GM21367 (cell line): ENCODE measurements at regions not wholly inside any gene's neighbourhood (a gene's known extent, or its start where the extent isn't known, plus 50 kb on each side); places are given as distances from the start of the nearest gene placed in this dataset.

Source experiments
- ATAC-seq: cut with Tn5 transposase; IDR thresholded peaks from one replicate; pipeline ENCODE4 v1.9.1; 2021; ENCODE audit not compliant: unreplicated experiment

DNA sequence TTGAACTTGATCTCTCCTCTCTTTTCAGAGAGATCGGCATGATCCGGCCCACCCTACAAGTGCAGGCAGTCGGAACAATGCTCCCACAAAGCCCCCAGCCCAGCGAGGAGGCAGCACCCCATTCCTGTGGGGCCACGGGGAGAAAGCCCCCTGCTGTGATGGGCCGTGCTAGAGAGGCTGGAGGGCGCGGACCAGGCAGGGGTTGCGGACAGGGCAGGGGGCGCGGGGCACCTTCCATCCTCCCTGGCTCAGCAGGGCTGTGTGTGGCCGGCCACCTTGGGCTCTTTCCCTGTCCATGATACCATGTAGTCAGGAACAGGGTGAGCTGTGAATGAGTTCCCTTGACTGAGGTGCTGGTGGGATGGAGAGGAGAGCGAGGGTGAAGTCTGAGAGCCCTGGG is 379.8 kb downstream of the BRD1 start:
- no peak for ATAC-seq

DNA sequence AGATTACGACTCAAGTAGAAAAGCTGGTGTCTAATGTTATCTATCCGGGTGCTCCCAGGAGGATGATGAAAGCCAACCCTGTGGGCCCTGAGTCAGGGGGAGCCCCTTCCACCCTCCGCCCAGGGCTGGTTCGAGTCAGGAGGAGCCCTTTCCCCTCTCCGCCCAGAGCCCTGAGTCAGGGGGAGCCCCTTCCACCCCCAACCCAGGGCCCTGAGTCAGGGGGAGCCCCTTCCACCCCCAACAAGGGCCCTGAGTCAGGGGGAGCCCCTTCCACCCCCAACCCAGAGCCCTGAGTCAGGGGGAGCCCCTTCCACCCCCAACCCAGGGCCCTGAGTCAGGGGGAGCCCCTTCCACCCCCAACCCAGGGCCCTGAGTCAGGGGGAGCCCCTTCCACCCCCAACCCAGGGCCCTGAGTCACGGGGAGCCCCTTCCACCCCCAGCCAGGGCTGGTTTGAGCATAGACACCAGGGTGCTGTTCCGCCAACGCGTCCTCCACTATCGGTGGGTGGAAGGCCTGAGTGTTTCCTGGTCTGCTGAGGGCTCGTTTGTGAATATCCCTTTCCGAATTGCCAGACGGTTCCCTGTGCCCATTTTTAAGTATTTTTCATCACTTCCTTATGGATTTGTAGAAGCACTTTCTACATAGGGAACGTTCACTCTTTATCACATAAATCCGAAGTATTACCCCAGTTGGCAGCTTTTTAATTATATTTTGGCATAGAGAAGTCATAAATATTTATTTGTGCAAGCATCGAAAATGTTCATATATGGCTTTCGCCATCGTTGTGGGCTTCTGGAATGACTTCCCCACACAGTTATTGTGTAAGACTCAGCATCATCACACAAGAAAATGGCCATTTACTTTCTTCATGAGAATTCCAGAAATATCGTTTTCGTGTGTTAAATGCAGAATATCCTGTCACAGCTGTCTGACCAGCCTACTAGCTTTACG is 380.6 kb downstream of the BRD1 start:
- ATAC-seq = no peak

DNA sequence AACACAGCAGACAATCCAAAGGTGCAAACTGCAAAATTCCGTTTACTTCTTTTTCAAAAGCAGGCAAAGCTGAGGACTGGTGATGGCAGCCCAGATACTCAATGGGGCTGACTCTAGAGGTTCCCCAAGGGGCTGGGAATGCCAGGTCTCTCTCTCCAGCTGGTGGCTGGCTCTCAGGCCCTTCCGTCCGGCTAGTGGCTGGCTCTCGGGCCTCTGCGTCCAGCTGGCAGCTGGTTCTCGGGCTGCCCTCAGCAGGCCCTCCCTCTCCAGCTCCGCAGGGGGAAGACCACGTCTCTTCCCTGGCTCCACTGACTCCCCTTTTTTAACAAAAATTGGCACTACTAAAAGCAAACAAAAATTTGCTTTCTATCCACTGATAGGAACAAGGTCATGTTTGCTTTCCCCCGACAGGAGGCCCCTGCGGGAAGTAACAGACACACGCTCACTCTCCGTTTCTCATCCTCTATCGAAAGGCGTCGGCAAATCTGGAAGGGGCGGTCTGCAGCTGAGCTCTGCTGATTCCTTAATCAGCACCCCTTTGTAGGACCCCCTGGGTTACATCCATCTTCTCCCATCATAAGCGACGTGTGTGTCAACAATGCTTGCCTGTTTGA is 381.4 kb downstream of the BRD1 start:
- ATAC-seq = no peak

DNA sequence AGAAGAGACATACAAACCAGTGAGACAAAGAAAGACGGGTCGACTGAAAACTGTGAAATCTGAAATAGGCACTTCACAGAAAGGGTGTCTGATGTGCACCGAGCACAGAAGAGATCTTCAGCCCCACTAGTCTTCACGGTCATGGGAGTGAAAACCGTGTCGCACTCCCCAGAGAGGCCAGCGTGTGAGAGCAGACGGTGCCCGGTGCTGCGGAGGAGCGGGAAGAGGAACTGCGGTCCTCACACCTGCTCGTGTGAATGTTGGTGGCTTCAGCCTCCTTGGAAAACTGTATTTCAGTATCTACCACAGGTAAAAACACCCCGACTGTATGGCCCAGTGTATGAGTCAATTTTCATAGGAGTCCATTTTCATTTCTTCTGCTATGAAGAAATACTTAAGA is 382.9 kb downstream of the BRD1 start:
- ATAC-seq = no peak

- ATAC-seq = no peak
These were observed 386.7 kb downstream of the BRD1 start for GRCh38 chr22:49440931-49441330.

DNA sequence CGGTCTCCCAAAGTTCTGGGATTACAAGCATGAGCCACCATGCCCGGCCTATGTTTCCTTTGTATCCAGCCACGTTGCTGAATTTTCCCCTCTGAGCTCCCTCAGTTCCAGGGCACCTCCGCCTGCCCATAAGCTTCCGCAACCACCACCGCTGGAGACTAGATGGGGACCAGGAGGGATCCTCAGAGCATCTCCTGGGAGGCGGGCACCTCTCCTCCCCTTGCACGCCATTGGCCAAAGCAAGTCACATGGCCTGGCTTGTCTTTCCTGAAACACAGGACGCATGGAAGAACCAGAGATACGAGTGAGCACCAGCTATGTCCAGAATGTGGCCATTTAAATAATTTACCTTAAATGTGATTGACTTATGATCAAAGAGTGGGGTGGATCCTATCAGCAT is 388.3 kb downstream of the BRD1 start:
- ATAC-seq = no peak

- no peak for ATAC-seq
These were observed 389.7 kb downstream of the BRD1 start for GRCh38 chr22:49437956-49438355.

GRCh38 chr22:49437356-49437755 is 390.3 kb downstream of the BRD1 start:
- ATAC-seq = no peak

DNA sequence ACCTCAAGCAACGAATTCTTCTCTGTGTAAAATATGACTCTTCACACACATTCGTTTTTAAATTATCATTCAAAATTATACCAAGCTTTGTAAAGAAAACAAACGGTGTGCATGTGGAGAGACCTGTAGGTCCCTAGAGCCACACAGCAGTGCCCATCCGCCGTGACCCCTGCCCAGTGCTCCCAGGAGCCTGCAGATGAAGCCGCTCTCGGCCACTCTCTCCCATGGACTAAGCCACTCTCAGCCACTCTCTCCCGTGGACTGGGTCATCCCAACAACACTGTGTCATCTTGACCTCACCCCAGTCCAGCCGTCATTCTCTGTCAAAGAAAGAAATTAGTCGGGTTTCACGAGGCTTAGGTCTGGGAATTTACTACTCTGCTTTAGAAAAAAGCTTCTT is 391.6 kb downstream of the BRD1 start:
- ATAC-seq = no peak

GRCh38 chr22:49435596-49435995 is 392.1 kb downstream of the BRD1 start:
- no peak for ATAC-seq

DNA sequence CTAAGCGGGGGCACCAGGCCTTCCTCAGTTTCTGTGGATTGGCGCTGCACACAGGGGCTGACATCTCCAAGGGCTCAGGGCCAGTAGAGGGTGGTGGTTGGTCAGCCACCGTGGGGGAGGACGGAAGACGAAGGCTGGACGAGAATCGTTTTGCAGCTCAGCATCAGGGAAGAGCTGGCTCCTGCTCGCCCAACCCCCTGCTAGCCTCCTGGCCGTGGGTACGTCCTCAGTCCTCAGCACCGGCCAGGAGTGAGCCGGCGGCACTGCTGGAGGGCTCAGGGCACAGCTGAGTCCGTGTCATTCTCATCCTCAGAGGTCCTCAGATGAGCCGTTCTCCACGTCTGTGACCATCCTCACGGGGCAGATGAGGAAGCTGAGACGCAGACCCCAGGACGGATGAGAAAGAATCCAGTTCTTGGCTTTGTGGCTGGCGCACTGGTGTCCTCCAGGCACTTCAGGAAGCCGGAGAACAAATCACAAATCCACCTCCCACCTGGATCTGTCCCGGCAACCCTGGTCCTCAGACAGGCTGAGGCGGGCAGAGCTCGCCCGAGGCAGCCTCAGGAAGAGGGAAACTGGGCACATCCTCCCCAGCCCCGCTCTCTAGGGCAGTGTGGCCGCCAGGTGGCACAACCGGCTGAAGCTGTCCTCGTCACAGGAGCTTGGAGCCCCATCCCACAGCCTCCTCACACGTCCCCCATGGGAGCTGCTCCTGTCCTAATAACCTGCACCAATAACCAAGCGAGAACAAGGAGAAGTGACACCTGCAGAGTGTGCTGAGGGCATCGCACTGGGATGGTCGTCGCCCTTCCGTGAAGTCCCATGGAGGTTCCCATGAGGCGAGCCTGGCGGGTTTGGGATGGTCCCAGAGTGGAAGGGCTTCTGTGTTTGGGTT is 393.7 kb downstream of the BRD1 start:
- no peak for ATAC-seq

DNA sequence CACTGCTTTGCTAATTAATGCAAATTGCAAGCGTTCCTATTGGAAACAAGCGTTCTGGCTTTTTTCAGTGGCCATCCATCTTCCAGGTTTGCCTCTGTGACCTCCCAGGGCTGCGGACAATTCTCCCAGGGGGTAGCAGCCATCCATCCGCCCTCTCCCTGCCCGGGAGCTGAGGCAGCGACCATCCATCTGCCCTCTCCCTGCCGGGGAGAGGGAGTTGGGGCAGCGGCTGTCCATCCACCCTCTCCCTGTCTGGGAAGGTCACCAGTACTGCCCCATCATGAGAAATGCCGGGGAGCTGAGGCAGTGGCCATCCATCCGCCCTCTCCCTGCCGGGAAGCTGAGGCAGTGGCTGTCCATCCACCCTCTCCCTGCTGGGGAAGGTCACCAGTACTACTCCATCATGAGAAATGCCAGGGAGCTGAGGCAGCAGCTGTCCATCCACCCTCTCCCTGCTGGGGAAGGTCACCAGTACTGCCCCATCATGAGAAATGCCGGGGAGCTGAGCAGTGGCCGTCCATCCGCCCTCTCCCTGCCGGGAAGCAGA is 394.7 kb downstream of the BRD1 start:
- no peak for ATAC-seq

DNA sequence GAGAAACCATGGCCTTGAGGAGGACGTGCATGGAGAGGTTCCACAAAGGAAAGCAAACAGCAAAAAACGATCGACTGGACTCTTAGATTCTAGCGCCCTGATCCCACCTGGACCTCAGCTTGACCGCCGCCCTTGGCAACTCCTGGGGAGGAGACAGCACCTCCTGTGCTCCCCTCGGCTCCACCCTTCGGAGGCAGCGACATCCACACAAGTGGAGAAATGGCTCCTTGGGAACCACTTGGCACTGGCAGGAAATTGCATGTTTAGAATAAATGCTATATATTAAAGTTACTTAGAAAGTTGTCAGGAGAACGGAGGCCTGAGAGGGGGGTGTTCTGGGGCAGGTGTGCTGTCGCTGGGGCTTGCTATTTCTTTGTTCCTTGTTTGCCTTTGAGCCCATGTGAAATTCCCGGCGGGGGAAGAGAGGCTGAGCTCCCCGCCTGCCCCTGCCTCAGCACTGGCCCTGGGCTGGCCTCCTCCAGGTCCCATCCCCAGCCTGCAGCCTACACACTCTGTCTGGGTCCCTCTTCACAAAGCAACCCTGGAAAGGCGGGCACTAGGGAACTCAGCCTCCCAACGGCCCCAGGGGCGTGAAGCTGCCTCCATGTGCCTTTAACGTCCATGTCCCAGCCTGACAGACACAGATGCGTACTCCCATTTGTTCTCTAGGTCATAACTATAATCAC is 395.3 kb downstream of the BRD1 start:
- no peak for ATAC-seq

GRCh38 chr22:49431551-49431950 is 396.1 kb downstream of the BRD1 start:
- no peak for ATAC-seq

DNA sequence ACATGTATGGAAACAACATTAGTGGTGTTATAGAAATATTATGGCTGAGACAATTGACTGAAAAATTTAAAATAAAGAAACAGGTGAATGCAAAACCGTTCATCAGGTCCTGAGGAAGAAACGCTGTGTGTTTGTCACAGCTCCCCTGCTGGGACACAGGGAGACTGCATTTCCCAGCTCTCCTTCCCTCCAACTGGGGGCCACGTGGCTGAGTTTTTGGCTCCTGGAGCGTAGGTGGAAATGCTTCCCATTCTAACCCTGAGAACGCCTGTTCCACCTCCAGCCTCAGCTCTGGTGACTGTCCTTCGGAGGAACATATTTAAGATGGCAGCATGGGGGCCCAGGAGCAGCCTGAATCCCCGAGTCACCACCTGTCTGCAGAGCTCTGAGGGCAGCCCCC is 398.6 kb downstream of the BRD1 start:
- no peak for ATAC-seq

GRCh38 chr22:49427941-49428340 is 399.7 kb downstream of the BRD1 start:
- no peak for ATAC-seq

GRCh38 chr22:49427341-49427740 is 400.3 kb downstream of the BRD1 start:
- no peak for ATAC-seq

DNA sequence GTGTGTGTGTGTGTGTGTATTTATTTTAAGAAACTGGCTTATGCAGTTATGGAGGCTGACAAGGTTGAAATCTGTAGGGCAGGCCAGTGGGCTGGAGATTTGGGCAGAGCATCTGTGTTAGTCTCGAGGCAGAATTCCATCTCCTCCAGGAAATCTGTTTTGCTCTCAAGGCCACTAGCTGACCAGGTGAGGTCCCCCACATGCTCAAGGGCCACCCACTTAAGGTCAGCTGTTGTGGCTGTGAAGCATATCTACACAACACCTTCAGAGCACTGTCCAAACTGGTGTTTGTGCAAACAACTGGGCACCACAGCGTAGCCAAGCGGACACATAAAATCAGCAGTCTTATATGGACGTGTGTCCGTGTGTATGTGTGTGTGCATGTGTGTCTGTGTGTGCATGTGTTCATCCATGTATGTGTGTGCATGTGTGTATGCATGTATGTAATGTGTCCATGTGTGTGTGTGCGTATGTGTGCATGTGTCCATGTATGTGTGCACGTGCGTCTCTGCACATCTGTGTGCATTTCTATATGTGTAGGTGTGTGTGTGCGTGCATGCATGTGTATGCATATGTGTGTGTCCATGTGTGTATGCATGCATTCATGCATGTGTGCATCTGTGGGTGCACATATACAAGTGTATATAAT is 400.9 kb downstream of the BRD1 start:
- no peak for ATAC-seq

DNA sequence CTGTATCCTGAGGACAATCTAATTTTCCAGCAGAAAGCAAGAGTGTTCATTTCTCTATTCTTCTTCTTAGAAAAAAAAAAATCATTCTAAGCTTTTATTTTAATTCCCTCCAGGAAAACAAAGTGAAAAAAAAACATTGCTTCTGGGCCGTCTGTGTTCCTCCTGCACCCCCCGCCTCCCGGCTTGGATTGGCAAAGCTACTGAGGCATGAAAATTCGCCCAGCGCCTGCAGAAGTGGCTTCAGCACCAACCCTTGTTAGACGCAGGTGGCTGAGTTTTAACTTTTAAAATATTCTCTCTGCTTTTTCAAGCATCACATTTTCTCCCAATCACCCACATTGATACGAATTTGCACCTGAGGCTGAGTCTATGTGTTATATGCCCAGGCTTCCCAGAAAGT is 401.6 kb downstream of the BRD1 start:
- no peak for ATAC-seq

DNA sequence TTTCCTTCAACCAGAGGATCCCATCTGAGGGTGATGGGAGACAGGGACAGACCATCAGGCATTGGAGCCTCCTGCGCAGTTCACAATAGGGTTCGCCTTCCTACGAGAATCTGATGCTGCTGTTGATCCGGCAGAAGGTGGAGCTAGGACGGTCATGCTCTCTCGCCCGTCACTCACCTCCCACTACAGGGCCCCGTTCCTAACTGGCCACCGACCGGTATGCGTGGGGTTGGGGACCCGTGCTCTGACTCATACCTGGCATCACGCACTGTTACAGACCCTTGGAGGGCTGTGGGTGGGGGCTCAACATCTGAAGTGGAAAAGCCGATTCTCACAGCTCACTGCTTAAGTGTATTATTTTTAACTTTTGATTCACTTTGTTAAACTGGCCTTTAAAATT is 402.3 kb downstream of the BRD1 start:
- no peak for ATAC-seq
